ENCODE measurements at regions not wholly inside any gene's neighbourhood (a gene's known extent, or its start where the extent isn't known, plus 50 kb on each side); places are given as distances from the start of the nearest gene placed in this dataset.

DNA sequence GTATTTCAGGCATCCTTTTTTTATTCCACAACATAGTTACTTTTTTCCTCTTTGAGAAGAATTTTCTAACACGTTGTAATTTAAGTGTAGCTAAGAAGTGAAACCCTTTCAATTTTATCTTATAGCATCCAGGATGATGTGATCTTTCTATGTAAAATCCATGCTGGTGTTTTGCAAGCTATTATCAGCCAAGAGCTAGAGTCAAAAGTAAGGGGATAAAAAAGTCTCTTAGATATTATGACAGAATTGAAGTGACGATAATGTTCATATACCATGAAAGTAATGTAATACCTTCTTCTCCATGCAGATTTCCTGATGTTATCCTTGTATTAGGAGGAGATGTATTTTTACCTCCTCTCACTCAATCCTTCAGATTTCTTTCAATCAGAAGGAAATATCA is 64.2 kb upstream of the MBL2 start:
- DNase-seq (ENCODE audit: low read depth in 2 of 3, low spot score in 1 of 3): no peak

Data from stimulated activated CD4-positive, alpha-beta T cell treated with anti-CD3 and anti-CD28 coated beads, Interleukin-12 subunit alpha, Interleukin-12 subunit beta, amount 100 ng/mL, for 48 hours (primary cell).